HG02571 (cell line): ENCODE measurements at regions not wholly inside any gene's neighbourhood (a gene's known extent, or its start where the extent isn't known, plus 50 kb on each side); places are given as distances from the start of the nearest gene placed in this dataset.

ENCODE experiments used
- ATAC-seq: cut with Tn5 transposase; IDR thresholded peaks from one replicate; pipeline ENCODE4 v1.9.1; 2021; ENCODE audit warnings: mild to moderate bottlenecking, moderate library complexity; ENCODE audit not compliant: unreplicated experiment

DNA sequence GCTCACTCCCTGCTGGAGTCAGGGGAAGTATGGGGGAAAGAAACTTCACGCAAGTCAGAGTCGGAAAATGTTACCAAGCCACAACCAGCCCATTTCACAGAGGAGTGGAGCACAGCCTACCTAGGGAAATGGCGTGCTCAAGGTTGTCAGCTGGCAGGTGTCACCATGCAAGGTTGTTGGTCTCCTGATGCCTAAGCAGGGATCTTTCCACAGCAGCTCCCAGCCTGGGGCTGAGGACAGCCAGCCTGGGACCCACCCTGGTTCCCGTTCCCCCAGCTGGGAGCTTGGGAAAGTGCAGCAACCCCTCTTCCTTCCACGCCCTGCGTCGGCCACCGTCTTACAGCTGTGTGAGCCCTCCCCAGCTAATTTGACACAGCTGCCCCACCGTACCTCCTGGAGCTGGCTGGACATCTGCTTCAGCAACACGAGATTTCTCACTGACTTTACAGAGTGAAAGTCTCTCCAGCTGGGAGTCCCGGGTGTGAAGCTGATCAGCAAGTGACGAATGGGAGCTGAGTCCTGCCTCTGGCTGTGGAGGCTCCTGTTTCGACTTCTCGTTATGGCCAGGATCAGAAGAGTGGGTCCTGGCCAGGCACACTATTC lies 224.6 kb upstream of the RAB4A start:
- no peak for ATAC-seq

GRCh38 chr1:229047161-229047839 lies 223.6 kb upstream of the RAB4A start:
- ATAC-seq: no peak

DNA sequence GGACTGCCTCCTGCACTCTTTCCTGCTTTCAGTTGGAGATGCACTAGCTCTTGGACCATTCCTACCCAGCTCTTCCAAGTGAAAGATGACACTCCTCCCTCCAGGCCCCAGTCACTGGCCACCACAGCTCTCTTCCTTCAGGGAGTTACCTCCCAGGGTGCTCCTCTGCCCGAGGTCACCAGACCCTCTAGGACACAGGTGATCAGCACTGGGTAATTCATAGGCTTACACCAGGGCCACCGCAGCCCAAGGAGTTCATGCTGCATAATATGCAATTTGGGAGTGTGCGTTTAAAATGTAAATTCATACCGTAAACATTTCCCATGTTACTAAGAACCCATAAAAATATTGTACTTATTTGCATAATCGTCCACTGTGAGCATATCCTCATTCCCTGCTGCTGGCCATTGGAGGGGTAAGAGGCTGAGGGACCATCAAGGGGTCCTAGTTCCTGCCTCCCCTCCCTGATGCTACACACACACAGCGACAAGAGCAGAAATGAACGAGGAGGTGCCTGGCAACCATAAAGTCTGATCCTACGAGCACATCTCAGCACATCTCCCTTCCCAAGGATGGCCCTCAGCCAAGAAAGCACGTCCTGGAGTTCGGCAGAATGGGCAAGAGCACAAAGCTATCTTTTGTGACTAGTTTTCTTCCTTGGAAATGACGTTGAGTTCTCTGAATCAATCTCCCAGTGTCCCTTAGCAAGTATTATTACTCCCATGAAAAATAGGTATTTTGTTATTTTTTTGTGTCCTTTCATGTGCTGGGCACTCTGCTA lies 222.9 kb upstream of the RAB4A start:
- ATAC-seq: no peak

DNA sequence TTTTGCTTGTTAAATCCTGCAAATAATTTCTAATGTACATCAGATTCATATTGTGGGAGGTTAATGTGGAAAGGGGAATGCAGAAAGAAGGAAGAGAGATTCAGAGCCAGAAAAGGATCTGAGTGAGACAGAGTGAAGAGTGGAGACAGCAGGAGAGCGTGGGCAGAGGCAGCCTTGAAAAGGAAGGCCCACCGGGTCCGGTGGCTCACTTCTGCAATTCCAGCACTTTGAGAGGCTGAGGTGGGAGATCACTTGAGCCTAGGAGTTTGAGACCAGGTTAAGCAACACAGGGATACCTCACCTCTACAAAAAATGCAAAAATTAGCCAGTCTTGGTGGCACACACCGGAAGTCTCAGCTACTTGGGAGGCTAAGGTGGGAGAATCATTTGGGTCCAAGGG lies 222.0 kb upstream of the RAB4A start:
- ATAC-seq: no peak

DNA sequence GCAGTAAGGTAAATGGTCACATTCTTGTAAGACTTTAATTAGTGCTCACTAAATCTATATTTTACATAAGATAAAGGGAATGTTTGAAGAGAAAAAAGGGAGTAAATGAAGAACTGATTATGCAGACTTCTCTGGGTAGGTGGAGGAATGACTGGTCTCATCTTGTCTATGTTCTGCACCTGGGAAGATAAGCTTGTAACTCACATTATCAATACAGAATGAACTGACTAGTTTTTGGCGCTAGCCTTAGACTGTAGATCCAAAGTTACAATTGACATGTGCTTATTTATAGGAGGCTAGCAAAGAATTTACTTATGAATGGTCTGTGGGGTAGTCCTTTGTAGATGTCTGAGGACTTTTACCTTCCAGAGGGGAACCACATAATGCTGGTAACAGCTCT lies 214.9 kb upstream of the RAB4A start:
- ATAC-seq: no peak

DNA sequence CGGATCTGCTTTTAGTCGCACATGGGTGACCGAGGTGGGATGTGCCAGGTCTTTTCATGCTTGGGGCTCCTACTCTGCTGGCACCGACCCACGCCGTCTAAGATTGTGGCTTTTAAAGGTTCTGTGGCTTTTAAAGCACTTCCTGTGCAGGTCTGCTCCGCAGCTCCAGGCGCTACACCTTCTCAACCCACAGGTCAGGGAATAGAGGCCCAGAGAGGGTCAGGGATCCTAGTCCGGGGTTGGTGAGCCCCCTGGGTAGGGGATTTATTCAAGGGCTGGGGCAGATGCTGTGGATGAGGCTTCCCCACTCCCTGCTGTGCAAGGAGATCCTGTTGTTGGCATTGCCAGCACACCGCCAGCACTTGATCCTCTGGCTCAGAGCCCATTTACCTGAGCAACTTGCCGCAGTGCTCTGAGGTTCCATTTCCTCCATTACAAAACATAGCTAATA lies 212.8 kb upstream of the RAB4A start:
- no peak for ATAC-seq

- ATAC-seq: no peak
These were observed 212.2 kb upstream of the RAB4A start for GRCh38 chr1:229058729-229059128.

DNA sequence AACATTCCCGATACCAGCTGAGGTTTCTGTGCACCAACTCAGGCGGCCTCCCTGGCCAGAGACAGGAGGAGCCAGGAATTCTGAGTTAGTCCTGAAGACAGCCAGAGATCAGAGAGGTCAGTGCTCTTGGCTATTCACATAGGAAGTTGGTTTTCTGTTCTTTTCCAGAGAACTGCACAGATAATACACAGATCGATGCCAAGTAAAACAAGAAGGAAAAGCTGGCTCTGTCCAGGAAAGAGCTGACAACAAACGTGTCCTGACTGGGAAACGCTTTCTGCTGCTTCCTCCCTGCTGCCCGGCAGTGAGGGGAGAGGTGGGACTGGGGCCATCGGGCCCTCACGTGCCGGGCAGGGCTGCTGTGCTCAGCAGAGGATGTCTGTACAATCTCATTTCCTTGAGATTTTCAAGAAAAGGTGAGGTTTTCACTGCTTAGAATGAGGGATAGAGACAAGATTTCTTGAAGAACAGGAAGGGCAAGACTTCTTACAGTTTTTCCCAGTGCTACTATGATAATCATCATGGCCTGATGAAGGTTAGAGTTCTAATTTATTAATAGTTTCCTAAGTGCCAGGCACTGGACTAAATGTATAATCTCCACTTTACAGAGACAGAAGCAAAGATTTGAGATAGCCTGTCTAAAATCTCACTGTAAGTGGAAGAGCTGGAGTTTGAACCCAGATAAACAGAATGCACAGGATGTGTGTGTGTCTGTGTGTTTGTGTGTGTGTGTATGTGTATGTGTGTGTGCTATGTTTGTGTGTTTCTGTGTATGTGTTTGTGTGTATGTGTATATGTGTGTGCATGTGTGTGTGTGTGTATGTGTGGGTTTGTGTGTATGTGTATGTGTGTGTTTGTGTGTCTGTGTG lies 211.0 kb upstream of the RAB4A start:
- ATAC-seq: no peak

- no peak for ATAC-seq
These were observed 208.8 kb upstream of the RAB4A start for GRCh38 chr1:229062135-229062534.

GRCh38 chr1:229063154-229063773 lies 207.6 kb upstream of the RAB4A start:
- ATAC-seq: no peak

DNA sequence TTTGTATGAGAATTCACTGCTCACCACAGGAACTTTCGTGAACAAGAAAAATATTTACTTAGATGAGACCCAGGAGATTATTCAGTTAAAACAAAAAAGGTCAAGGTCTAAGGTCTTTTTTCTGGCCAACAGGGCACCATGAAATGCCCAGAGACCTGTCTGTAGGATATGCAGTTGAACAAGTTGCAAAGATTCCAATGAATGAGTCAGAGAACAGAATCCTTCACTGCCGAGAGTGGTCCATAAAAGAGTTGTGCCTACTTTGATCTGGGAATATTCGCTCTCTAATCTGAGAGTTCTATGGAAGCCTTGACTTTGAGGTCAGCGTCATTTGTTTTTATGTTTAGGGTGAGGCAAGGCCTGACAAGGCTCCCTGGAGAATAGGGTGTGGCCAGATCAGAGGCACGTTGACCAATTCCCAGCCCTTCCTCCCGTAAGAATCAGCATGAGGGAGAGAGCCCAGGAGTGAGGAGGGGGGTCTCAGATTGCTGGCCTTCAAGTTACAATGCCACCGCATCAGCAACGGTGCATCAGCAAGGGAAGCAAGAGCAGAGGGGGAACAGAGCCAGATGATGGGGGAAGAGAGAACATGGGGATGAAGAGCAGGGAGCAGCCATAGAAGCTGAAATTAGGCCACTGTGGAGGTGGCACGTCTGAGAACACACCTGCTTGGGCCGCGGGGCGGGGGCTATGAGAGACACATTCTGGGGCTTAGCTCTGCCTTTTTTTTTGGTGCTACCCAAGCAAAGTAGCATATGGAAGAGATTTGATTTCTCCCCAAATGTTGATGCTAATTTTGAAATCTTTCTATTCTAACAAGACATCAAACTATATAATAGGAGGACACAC lies 206.4 kb upstream of the RAB4A start:
- ATAC-seq: no peak

DNA sequence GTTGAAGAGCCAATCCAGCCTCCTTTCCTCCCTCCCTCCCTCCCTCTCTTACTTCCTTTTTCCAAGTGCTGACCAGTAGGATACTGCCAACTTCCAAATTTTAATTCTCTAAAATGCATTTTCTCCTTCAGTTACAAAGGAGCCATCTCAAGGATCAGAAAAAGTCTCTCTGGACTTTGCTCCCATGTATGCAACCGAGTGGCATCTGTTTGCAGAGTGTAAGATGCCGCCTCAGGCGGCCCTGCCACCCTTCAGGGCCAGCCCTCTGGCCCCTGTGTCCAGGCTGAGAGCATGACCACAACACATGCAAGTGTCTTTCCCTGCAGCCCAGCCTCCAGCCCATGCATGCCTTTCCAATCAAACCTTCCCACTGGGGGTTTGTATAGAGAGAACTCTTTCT lies 205.3 kb upstream of the RAB4A start:
- ATAC-seq: no peak

GRCh38 chr1:229066591-229066990 lies 204.3 kb upstream of the RAB4A start:
- ATAC-seq: no peak

DNA sequence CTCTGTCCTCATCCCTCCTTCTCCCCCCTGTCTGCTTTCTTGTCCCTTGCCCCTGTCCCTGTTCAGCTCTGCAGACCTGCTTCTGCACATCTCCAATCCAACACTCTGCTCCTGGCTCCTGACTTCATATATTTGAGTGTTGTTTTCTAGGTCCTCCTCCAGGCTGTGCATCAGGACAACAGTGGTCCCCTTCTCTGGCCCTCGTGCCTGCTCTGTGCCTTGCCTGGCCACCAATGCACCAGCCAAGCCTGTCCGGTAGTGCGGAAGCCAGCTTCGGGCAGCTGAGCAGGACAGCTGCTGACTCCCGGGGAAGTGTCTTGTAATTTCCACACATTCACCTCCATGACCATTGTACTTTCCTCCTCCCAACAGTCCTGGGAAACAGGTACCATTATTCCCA lies 203.4 kb upstream of the RAB4A start:
- ATAC-seq: no peak

GRCh38 chr1:229068270-229068987 lies 202.5 kb upstream of the RAB4A start:
- no peak for ATAC-seq

DNA sequence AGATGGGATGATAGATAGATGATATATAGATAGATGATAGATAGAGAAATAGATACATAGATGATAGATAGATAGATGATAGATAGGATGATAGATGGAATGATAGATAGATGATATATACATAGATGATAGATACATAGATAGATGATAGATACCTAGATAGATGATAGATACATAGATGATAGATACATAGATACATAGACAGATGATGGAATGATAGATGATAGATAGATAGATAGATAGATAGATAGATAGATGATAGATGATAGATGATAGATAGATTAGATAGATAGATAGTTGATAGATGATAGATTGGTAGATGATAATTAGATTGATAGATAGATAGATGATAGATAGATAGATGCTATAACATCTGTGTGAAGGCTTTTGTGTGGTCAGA lies 201.7 kb upstream of the RAB4A start:
- no peak for ATAC-seq

DNA sequence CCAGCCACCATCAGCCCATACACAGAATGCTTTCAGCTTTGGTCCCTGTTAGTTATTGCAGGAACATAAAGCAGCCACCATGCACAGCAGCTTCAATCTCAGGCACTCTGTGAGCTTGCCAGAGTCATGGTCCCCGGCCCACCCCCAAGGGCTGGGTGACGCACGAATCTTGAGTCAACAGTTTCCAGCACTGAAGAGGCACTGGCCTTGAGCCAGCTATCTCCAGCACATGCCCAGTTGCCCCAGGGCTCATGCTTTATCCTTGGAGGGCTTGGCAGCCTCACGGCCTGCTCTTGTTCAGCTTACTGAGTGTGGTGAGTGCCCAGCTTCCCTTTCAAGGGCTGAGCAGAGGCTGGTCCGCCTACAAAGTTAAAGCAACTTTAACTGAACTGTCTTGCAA lies 200.7 kb upstream of the RAB4A start:
- no peak for ATAC-seq

DNA sequence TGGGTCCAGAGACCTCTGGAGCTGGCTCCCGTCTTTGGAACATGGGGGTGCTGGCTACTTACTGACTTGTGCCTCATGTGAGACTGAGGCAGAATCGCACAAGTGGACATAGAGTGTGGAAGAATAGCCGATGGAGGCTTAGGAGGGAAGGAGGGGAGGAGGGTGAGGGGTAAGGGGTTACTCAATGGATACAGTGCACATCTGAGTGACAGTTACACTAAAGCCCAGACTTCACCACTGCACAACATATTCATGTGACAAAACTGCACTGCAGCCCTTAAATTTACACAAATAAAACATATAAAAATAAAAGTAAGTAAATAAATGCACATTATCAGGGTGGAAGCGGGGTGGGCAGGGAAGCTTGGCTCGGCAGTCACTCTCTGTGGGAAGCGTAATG lies 197.7 kb upstream of the RAB4A start:
- ATAC-seq: no peak

DNA sequence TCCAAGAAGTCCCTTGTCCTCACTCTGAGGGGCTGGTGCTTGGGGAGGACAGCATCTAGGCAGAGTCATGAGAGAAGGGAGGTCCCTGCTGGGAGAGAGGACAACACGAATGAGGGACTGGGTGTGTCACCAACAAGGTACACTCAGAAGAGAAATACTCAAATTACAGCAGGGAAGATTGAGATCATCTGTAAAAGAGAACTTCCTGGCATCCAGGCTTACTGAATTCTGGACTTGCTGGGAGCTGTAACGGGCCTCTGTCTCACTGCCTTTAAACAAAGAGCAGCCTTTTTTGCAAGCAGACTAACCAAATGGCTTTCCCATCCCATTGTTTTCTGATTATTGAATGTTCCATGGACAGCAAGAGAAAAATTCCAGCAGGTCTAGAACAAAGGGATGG lies 195.7 kb upstream of the RAB4A start:
- no peak for ATAC-seq
